Muscle of leg (tissue), 3 donors: ENCODE measurements at regions not wholly inside any gene's neighbourhood (a gene's known extent, or its start where the extent isn't known, plus 50 kb on each side); places are given as distances from the start of the nearest gene placed in this dataset.

ENCODE experiments used
- DNase-seq: peaks from one replicate; pipeline ENCODE4 v3.0.0; 2013
- H3K27ac ChIP-seq: one replicate; pipeline ENCODE4 v1.5.1; 2013; ENCODE audit warnings: mild to moderate bottlenecking, low read length, control low read depth
- H3K27me3 ChIP-seq: one replicate; pipeline ENCODE4 v1.6.1; 2013; ENCODE audit warnings: low read length; ENCODE audit not compliant: control insufficient read depth, insufficient read depth
- H3K36me3 ChIP-seq: one replicate; pipeline ENCODE4 v1.6.1; 2013; ENCODE audit warnings: low read length; ENCODE audit not compliant: control insufficient read depth, insufficient read depth
- H3K4me1 ChIP-seq: one replicate; pipeline ENCODE4 v1.6.1; 2013; ENCODE audit warnings: low read length; ENCODE audit not compliant: control insufficient read depth, insufficient read depth
- H3K4me3 ChIP-seq: one replicate; pipeline ENCODE4 v1.5.1; 2013; ENCODE audit warnings: low read length, control low read depth
- H3K9me3 ChIP-seq: replicated peaks from 2 replicates; pipeline ENCODE4 v1.6.1; 2013; ENCODE audit warnings: low read depth, low read length; ENCODE audit not compliant: control insufficient read depth
- WGBS: methylation state at CpG from one replicate; pipeline ENCODE4 v1.1.5; 2013; ENCODE audit warnings: missing lambda C conversion rate; ENCODE audit not compliant: insufficient coverage; 5-methylcytosine and 5-hydroxymethylcytosine counted together

DNA sequence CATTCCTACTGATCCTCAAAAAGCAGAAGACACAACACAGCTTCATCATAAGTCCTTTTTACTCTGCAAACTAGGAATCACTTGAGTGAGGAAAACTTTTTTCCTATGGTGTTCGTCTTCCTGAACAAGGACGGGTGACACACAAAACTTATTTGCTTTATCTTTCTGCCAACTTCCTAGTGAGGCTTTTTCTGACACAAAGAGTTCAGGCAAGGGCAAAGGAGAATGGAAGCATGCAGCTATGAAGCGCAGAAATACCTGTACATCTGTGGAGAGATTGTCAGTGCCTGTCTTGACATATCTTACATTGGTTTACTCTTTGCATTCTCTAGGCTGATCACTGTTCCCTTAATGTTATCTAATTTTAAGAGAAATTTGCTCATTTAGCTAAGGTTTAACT, 548.0 kb upstream of the IGFBP7 start:
- no peak overlapping the region for H3K4me3 ChIP-seq
- DNase-seq, result no peak
- H3K27ac ChIP-seq, result no peak overlapping the region
- no peaks in the 10 kb centered on the region for H3K9me3 ChIP-seq
- WGBS, result no CpG with 5 or more reads among the region's 3 CpGs
- H3K27me3 ChIP-seq, result no peaks in the 10 kb centered on the region
- H3K4me1 ChIP-seq, result no peaks in the 10 kb centered on the region
- no peaks in the 10 kb centered on the region for H3K36me3 ChIP-seq

DNA sequence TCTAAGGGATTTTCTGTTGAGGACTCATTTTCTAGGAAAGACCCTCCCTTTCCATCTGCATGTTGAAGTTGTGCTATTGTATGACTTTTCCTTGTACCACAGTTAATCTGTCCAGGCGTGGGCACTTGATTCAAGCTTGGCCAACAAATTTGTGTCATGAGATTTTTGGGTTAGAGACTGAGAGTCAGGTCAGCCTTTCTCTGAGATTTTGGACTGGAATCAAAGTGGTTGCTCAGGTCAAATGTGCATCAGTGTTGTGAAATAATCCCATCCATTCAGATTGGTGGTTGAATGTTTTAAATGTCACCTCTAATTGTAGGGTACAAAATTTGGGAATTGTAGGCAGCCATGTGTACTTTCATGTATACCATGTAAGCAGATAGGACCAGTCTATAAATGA, 545.2 kb upstream of the IGFBP7 start:
- no peak overlapping the region for H3K4me3 ChIP-seq
- no peaks in the 10 kb centered on the region for H3K27me3 ChIP-seq
- H3K4me1 ChIP-seq, result no peaks in the 10 kb centered on the region
- no peak for DNase-seq
- WGBS, result 100% methylated on average over 1 of the region's 1 CpG
- no peaks in the 10 kb centered on the region for H3K9me3 ChIP-seq
- no peaks in the 10 kb centered on the region for H3K36me3 ChIP-seq
- H3K27ac ChIP-seq, result no peak overlapping the region

DNA sequence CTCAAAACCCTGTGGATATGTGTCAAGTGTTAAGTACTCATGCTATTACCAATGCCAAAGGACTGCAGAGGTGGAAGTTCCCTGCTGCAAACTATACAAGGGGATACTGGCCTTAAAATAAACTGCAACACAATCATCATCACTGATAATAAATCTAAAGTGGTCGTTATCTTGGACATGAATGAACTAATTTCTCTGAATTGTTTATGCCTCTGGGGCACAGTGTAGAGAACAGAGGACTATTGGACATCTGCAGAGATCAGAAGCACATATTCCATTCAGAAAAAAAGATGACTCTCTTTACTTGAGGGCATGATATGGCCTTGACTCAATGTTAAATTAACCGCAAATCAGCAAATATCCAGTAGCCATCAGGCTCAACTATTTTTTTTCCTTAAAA, 542.6 kb upstream of the IGFBP7 start:
- Histone ChIP-seq H3K27me3 (no peaks in the 10 kb centered on the region), H3K27ac (no peak overlapping the region), H3K9me3 (no peaks in the 10 kb centered on the region), H3K36me3 (no peaks in the 10 kb centered on the region), H3K4me3 (no peak overlapping the region), H3K4me1 (no peaks in the 10 kb centered on the region)
- WGBS, result no CpG with 5 or more reads among the region's 2 CpGs
- no peak for DNase-seq

DNA sequence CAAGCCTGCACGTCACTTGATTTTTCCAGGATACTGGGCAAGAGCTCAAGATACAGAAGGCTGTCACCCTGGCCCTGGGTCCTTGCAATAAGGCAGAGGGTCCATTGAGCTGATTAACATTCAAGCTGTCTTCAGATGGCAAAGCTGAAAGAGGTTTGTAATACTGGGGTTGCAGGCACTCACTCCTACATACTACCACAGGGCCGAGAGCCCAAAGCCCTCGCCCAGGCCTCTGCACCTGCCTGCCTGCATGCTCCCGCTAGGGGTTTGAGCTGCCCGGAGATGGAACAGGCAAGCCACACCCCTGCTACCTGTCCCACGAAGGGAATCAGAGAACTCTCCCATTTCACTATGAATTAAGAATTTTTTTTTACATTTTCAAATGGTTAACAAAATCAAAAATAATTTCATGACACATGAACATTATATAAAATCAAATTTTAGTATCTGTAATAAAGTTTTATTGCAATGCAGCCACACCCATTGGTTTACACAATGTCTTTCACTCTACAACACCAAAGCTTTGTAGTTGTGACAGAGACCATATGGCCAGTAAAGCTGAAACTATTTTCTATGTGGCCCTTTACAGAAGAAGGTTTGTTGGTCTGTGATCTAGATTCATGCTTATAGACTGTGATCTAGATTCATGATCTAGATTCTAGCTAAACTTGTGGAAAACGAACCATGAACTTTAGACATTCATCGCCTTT, 530.4 kb upstream of the IGFBP7 start:
- WGBS, result 97% methylated on average over 6 of the region's 8 CpGs
- no peaks in the 10 kb centered on the region for H3K27me3 ChIP-seq
- H3K27ac ChIP-seq, result no peak overlapping the region
- no peak overlapping the region for H3K4me3 ChIP-seq
- H3K9me3 ChIP-seq, result no peaks in the 10 kb centered on the region
- no peak for DNase-seq
- no peaks in the 10 kb centered on the region for H3K36me3 ChIP-seq
- no peaks in the 10 kb centered on the region for H3K4me1 ChIP-seq

DNA sequence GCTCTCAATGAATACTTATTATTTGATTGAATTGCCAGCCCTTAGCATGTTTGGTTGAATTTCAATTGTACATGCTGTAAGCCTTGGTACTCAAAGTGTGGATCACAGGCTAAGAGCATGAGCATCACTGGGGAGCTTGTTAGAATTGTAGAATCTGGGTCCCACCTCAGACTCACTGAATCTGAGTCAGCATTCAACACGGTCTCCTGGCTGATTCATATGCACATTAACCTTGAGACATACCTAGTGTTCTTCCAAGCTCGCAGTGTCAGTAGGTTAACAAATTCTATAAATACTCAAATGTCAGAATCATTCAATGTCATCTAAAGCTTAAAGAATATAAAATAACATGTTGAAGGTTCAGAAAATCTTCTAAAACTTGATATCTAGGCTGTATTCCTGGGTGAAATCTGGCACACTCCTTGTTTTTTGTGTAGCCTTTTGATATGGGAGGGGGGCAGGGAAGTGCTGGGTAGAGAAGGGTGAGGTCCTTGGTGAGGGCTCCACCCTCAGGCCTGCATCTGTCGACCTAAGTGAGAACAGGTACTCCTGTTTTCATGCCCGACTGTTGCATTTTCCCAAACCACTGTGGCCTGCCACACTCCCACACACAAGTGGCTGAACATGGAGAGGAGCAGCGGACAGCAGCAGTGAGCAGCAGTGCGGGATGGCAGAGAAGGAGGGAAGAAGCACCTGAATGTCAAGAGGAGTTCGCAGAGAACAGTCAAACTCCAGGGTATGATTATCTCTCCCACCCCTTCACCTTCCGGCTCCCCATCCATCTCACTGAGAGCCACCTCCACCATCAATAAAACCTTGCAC, 529.6 kb upstream of the IGFBP7 start:
- 83% methylated on average over 1 of the region's 8 CpGs for WGBS
- Histone ChIP-seq H3K27me3 (no peaks in the 10 kb centered on the region), H3K27ac (no peak overlapping the region), H3K4me3 (no peak overlapping the region), H3K4me1 (no peaks in the 10 kb centered on the region), H3K36me3 (no peaks in the 10 kb centered on the region), H3K9me3 (no peaks in the 10 kb centered on the region)
- DNase-seq, result no peak

DNA sequence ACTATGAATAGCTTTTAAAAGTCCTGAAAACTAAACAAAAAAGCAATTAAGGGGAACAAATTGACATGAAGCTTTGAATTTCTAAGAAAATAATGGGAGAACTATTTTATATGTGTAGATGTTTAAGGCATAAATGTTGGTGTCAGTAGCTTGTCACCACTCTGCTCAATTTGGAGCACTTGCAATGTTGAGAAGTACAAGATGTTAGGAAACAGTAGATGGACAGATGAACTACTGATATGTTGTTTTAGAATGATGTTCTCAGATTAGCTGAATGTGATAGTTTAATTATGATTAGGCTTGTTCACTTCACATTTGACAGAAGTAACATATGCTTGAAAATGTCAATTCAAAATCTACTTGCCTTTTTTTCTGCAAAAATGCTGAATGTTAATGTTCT, 525.7 kb upstream of the IGFBP7 start:
- H3K27ac ChIP-seq, result no peak overlapping the region
- DNase-seq, result no peak
- no peaks in the 10 kb centered on the region for H3K36me3 ChIP-seq
- H3K9me3 ChIP-seq, result no peaks in the 10 kb centered on the region
- no peaks in the 10 kb centered on the region for H3K4me1 ChIP-seq
- H3K4me3 ChIP-seq, result no peak overlapping the region
- no peaks in the 10 kb centered on the region for H3K27me3 ChIP-seq

DNA sequence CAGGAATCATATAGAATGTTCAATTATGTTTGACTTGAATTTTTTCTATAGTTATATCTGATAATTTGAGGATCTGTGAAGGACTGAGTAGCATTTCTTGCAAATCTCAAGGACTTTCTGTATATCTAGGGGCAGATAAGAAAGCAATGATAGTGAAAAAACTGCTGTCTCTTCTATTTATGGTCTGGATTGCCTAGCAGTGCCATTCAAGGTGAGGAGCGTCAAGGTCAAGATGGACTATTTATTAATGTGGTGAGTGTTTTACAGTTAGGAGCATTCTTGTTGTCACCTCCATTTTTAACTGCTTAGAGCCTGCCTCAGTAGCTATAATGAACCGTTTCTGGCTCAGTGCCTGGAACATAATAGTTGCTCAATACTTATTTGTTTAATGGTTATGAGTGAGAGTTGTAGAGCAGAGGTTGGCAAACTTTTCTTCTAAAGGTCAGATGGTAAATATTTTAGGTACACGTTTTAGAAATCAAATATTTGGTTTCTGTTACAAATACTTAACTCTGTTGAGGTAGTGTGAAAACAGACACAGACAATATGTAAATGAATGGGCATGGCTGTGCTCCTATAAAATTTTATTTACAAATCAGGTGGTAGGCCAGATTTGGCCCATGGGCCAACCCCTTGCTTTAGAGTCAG, 523.2 kb upstream of the IGFBP7 start:
- H3K27ac ChIP-seq, result no peak overlapping the region
- DNase-seq, result no peak
- no peaks in the 10 kb centered on the region for H3K9me3 ChIP-seq
- no peaks in the 10 kb centered on the region for H3K4me1 ChIP-seq
- no peak overlapping the region for H3K4me3 ChIP-seq
- no peaks in the 10 kb centered on the region for H3K36me3 ChIP-seq
- no CpG with 5 or more reads among the region's 3 CpGs for WGBS
- no peaks in the 10 kb centered on the region for H3K27me3 ChIP-seq

DNA sequence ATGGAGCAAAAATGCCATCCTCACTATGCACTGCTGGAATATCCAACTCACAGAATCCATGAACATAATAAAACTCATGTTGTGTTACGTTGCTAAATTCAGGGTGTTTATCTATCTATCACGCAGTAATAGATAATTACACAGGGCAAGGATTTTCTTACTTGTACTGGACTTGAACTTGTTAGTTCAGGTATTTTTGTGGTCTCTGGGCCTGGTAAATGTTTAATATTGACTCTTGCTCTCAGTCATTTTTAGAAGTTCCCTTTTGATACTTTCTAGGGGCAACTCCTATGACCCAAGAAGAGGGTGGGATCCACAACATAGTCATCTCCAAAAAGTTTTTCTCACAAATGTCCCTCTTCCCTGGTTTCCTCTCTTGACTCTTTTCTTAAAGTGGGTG, 522.4 kb upstream of the IGFBP7 start:
- no peak overlapping the region for H3K27ac ChIP-seq
- no peak for DNase-seq
- WGBS, result no CpG with 5 or more reads among the region's 2 CpGs
- H3K27me3 ChIP-seq, result no peaks in the 10 kb centered on the region
- no peaks in the 10 kb centered on the region for H3K36me3 ChIP-seq
- no peaks in the 10 kb centered on the region for H3K9me3 ChIP-seq
- no peaks in the 10 kb centered on the region for H3K4me1 ChIP-seq
- H3K4me3 ChIP-seq, result no peak overlapping the region

DNA sequence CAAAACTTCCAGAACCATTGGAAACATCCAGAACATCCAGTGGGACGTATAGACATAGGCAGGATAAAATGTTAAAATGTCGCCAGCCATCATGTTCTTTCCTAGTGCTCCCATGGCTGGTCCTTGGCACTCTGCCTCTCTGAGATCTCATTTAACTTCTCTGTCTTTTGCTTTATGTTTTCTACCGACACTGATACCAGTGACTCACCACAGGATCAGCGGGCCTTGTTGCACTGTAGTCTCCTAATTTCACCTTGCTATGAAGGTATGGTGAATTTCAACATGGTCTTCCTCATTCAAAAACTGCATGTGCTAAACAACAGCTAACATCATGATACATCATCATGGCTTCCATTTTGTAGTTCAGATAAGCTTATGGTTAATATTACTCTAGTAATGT, 521.0 kb upstream of the IGFBP7 start:
- no peak for DNase-seq
- Histone ChIP-seq H3K27me3 (no peaks in the 10 kb centered on the region), H3K9me3 (no peaks in the 10 kb centered on the region), H3K36me3 (no peaks in the 10 kb centered on the region), H3K4me1 (no peaks in the 10 kb centered on the region), H3K27ac (no peak overlapping the region), H3K4me3 (no peak overlapping the region)
- WGBS, result 73% methylated on average over 2 of the region's 4 CpGs

DNA sequence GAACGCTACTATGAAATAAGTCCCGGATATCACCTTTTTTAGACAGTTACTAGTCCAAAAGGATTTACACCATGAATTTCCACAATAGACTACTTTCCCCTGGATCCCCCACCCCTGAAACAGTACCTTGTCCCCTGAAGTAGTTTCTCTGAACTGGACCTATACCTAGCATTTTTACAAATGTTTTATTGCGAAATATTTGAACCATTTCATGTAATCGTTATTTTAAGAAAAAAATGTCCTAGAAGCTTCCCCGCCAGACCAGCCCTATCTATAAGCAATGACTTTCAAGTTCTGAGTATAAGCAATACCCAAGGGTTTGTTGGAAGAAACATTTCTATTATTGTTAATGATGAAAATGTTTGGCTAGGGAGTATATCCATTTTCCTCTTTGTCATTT, 517.8 kb upstream of the IGFBP7 start:
- Histone ChIP-seq H3K9me3 (peaks cover 10% of the 10 kb centered on the region), H3K4me3 (no peak overlapping the region)
- WGBS, result 100% methylated on average over 2 of the region's 5 CpGs

More for the DNA sequence above, 517.8 kb upstream of the IGFBP7 start:
- Histone ChIP-seq H3K27ac (no peak overlapping the region), H3K4me1 (no peaks in the 10 kb centered on the region), H3K27me3 (no peaks in the 10 kb centered on the region), H3K36me3 (no peaks in the 10 kb centered on the region)
- no peak for DNase-seq
